ENCODE measurements at regions not wholly inside any gene's neighbourhood (a gene's known extent, or its start where the extent isn't known, plus 50 kb on each side); places are given as distances from the start of the nearest gene placed in this dataset.

GRCh38 chr14:96617635-96618034 lies 115.5 kb downstream of the PAPOLA start:
- DNase-seq: no peak

- DNase-seq: no peak
Measured at GRCh38 chr14:96622926-96623325, 120.7 kb downstream of the PAPOLA start.

- DNase-seq: no peak
Measured at GRCh38 chr14:96623676-96624484, 121.7 kb downstream of the PAPOLA start.

GRCh38 chr14:96624661-96625425 lies 122.7 kb downstream of the PAPOLA start:
- DNase-seq: peak; percentile 89

- no peak for DNase-seq
Measured at GRCh38 chr14:96625426-96625985, 123.3 kb downstream of the PAPOLA start.

GRCh38 chr14:96626121-96626768 lies 124.1 kb downstream of the PAPOLA start:
- DNase-seq: no peak

GRCh38 chr14:96626916-96627315 lies 124.7 kb downstream of the PAPOLA start:
- no peak for DNase-seq

GRCh38 chr14:96627386-96627785 lies 125.2 kb downstream of the PAPOLA start:
- DNase-seq: no peak

- no peak for DNase-seq
Measured at GRCh38 chr14:96627811-96628775, 125.9 kb downstream of the PAPOLA start.

- no peak for DNase-seq
Measured at GRCh38 chr14:96629082-96629481, 126.9 kb downstream of the PAPOLA start.

GRCh38 chr14:96629558-96630222 lies 127.5 kb downstream of the PAPOLA start:
- DNase-seq: no peak

GRCh38 chr14:96630281-96630680 lies 128.1 kb downstream of the PAPOLA start:
- DNase-seq: no peak

GRCh38 chr14:96631030-96631429 lies 128.8 kb downstream of the PAPOLA start:
- no peak for DNase-seq

GRCh38 chr14:96631621-96632362 lies 129.6 kb downstream of the PAPOLA start:
- DNase-seq: no peak

GRCh38 chr14:96632363-96632758 lies 130.2 kb downstream of the PAPOLA start:
- DNase-seq: no peak

- DNase-seq: no peak
Measured at GRCh38 chr14:96633096-96633495, 130.9 kb downstream of the PAPOLA start.

GRCh38 chr14:96634481-96634880 lies 132.3 kb downstream of the PAPOLA start:
- DNase-seq: no peak

- DNase-seq: no peak
Measured at GRCh38 chr14:96634896-96635295, 132.7 kb downstream of the PAPOLA start.

- DNase-seq: no peak
Measured at GRCh38 chr14:96635850-96636249, 133.7 kb downstream of the PAPOLA start.

GRCh38 chr14:96637521-96637920 lies 135.3 kb downstream of the PAPOLA start:
- no peak for DNase-seq

All from NCI-H446 treated with DMSO at 0.1 percent for 48 hours (cell line).